ENCODE measurements at regions not wholly inside any gene's neighbourhood (a gene's known extent, or its start where the extent isn't known, plus 50 kb on each side); places are given as distances from the start of the nearest gene placed in this dataset.

GRCh38 chr3:76349715-76350480 is 564.5 kb upstream of the ZNF717 start:
- BruUV-seq (replicated peaks), result no TSS peak
- H3K4me2 ChIP-seq (ENCODE audit: control insufficient read depth, insufficient read depth), result no peak overlapping the region
- no peak overlapping the region for H3K27ac ChIP-seq (ENCODE audit: control insufficient read depth, insufficient read depth)
- ChIA-PET CTCF (interaction anchor here (1.1 kb wide), 1 partner anchor 12 kb away, joined by 3 read pairs; no protein-coding TSS in a partner anchor), POLR2A (interaction anchor here (0.7 kb wide), 1 partner anchor 10 kb away, joined by 3 read pairs; no protein-coding TSS in a partner anchor), RAD21 (ENCODE audit: unreplicated experiment) (no interaction called here), SMC1A (ENCODE audit: uncharacterized antibody, unreplicated experiment) (no interaction called here)
- intact Hi-C loops (cut with micrococcal nuclease; ENCODE audit: unreplicated experiment) (no loop called here), in situ Hi-C loops (cut with MboI) (no loop called here)
- H3K79me2 ChIP-seq (ENCODE audit: control insufficient read depth, insufficient read depth, low read length), result no peaks in the 10 kb centered on the region
- no peak overlapping the region for H3K9ac ChIP-seq (ENCODE audit: control insufficient read depth, insufficient read depth, low read length)
- ATAC-seq (no peak), DNase-seq (ENCODE audit: low read depth, low spot score) (no peak), FAIRE-seq (no peak)
- H2AFZ ChIP-seq (ENCODE audit: control insufficient read depth, low read depth, low read length), result no peak overlapping the region
- TF ChIP-seq FOXK2 (IDR thresholded peaks at IDR 0.05), result no peak
- no peak for TF ChIP-seq ZSCAN29 (IDR thresholded peaks at IDR 0.05)
- no peak for TF ChIP-seq ZNF24 (IDR thresholded peaks at IDR 0.05)
- no peak for TF ChIP-seq CBFB (IDR thresholded peaks at IDR 0.05; ENCODE audit: low read depth)
- no peak for TF ChIP-seq SUZ12 (IDR thresholded peaks at IDR 0.05; ENCODE audit: unreplicated experiment)
- TF ChIP-seq CUX1 (IDR thresholded peaks at IDR 0.05; ENCODE audit: insufficient replicate concordance, low read depth, low read length), result no peak
- no peak for TF ChIP-seq POLR2A (IDR thresholded peaks at IDR 0.05; ENCODE audit: low read depth, low read length)
- TF ChIP-seq NFYA (IDR thresholded peaks at IDR 0.05; ENCODE audit: borderline replicate concordance, low read depth, low read length), result no peak
- TF ChIP-seq TARDBP (IDR thresholded peaks at IDR 0.05; ENCODE audit: borderline replicate concordance), result no peak
- no peak for TF ChIP-seq PKNOX1 (IDR thresholded peaks at IDR 0.05)
- no peak for TF ChIP-seq ZNF217 (IDR thresholded peaks at IDR 0.05)
- no peak for TF ChIP-seq SREBF1 (IDR thresholded peaks at IDR 0.05; ENCODE audit: low read length)
- no peak for TF ChIP-seq GATAD2B (conservative IDR thresholded peaks at IDR 0.05; ENCODE audit: low read depth)
- no peak for TF ChIP-seq ZZZ3 (IDR thresholded peaks at IDR 0.05; ENCODE audit: control insufficient read depth, insufficient read length, low read depth)
- TF ChIP-seq NR2F1 (conservative IDR thresholded peaks at IDR 0.05), result no peak
- no peak for TF ChIP-seq NR2C1 (IDR thresholded peaks at IDR 0.05)
- TF ChIP-seq NFYB (IDR thresholded peaks at IDR 0.05; ENCODE audit: insufficient read depth, low read depth, low read length), result no peak
- H3K27me3 ChIP-seq (replicated peaks in 1 of 2; ENCODE audit: control insufficient read depth in 2 of 2, insufficient read depth in 2 of 2, low read length in 1 of 2), result no peaks in the 10 kb centered on the region
- WGBS (ENCODE audit: insufficient coverage, insufficient replicate concordance, low lambda C conversion rate, missing lambda C conversion rate), result 21% methylated on average over 3 of the region's 3 CpGs
- no peaks in the 10 kb centered on the region for H3K36me3 ChIP-seq (ENCODE audit: control insufficient read depth in 2 of 2, insufficient read depth in 2 of 2, low read length in 1 of 2)
- no peaks in the 10 kb centered on the region for H4K20me1 ChIP-seq (ENCODE audit: control insufficient read depth, insufficient read depth)
- no peaks in the 10 kb centered on the region for H3K4me1 ChIP-seq (ENCODE audit: control insufficient read depth, insufficient read depth, low read length)
- H3K4me3 ChIP-seq, result no peak overlapping the region
- no peaks in the 10 kb centered on the region for H3K9me3 ChIP-seq (replicated peaks; ENCODE audit: control insufficient read depth, insufficient read depth, low read length)
